ENCODE measurements at regions not wholly inside any gene's neighbourhood (a gene's known extent, or its start where the extent isn't known, plus 50 kb on each side); places are given as distances from the start of the nearest gene placed in this dataset.

DNA sequence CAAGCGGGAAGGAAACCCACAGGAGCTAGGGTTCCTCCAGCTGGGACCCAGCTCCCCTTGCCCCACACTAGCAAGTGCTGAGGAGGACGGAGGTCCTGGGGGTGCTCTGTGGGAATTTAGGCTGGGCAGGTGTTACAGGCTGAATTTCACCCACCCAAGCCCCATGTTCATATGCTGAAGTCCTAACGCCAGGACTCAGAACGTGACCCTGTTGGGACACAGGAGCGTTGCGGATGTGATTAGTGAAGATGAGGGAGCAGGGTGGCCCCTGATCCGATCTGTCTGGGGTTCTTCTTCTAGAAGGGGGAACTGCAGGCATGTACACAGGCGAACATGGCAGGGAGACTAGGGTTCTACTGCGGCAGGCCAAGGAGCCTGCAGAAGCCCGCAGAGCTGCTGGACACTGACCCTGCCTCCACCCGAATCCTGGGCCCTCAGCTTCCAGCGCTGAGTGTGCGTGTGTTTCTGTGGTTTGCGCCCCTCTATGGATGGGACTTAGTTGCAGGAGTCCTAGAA, 103.4 kb upstream of the FGF3 start:
- intact Hi-C loops (cut with micrococcal nuclease; ENCODE audit: unreplicated experiment): no loop called here

DNA sequence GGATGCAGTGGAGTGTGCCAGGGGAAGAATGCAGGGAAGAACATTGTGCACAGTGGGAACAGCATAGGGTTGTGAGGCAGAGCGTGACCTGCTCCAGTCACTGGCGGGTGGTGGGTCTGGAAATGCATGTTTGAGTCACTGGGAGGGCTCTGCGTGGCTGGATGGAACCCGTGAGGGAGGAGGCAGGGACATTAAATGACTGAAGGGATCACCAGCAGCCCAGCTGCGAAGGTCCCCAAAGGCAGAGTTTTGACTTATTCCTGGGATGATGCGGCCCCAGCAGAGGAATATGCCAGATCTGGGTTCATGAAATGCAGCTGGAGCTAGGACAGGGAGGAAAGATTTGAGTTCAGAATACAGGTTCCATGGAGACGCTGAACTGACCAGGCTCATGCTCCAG, 104.0 kb upstream of the FGF3 start:
- ChIA-PET CTCF (no interaction called here), POLR2A (no interaction called here)
- no peaks in the 10 kb centered on the region for H3K36me3 ChIP-seq (ENCODE audit: control insufficient read depth, insufficient read depth, low read length)
- H3K9me3 ChIP-seq (ENCODE audit: control insufficient read depth, insufficient read depth, low read depth, low read length): no peaks in the 10 kb centered on the region
- no peak overlapping the region for H3K4me3 ChIP-seq (ENCODE audit: low read depth in 2 of 2, low read length in 2 of 2)
- TF ChIP-seq, protein P1, sequence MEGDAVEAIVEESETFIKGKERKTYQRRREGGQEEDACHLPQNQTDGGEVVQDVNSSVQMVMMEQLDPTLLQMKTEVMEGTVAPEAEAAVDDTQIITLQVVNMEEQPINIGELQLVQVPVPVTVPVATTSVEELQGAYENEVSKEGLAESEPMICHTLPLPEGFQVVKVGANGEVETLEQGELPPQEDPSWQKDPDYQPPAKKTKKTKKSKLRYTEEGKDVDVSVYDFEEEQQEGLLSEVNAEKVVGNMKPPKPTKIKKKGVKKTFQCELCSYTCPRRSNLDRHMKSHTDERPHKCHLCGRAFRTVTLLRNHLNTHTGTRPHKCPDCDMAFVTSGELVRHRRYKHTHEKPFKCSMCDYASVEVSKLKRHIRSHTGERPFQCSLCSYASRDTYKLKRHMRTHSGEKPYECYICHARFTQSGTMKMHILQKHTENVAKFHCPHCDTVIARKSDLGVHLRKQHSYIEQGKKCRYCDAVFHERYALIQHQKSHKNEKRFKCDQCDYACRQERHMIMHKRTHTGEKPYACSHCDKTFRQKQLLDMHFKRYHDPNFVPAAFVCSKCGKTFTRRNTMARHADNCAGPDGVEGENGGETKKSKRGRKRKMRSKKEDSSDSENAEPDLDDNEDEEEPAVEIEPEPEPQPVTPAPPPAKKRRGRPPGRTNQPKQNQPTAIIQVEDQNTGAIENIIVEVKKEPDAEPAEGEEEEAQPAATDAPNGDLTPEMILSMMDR (IDR thresholded peaks at IDR 0.05): no peak
- TF ChIP-seq POLR2AphosphoS5 (IDR thresholded peaks at IDR 0.05; ENCODE audit: low read depth, low read length) (no peak), SIN3A (IDR thresholded peaks at IDR 0.05; ENCODE audit: borderline replicate concordance, insufficient read depth, low read depth, low read length) (no peak), TCF7L2 (IDR thresholded peaks at IDR 0.05; ENCODE audit: low read depth, low read length) (no peak)
- TF ChIP-seq, protein P2, sequence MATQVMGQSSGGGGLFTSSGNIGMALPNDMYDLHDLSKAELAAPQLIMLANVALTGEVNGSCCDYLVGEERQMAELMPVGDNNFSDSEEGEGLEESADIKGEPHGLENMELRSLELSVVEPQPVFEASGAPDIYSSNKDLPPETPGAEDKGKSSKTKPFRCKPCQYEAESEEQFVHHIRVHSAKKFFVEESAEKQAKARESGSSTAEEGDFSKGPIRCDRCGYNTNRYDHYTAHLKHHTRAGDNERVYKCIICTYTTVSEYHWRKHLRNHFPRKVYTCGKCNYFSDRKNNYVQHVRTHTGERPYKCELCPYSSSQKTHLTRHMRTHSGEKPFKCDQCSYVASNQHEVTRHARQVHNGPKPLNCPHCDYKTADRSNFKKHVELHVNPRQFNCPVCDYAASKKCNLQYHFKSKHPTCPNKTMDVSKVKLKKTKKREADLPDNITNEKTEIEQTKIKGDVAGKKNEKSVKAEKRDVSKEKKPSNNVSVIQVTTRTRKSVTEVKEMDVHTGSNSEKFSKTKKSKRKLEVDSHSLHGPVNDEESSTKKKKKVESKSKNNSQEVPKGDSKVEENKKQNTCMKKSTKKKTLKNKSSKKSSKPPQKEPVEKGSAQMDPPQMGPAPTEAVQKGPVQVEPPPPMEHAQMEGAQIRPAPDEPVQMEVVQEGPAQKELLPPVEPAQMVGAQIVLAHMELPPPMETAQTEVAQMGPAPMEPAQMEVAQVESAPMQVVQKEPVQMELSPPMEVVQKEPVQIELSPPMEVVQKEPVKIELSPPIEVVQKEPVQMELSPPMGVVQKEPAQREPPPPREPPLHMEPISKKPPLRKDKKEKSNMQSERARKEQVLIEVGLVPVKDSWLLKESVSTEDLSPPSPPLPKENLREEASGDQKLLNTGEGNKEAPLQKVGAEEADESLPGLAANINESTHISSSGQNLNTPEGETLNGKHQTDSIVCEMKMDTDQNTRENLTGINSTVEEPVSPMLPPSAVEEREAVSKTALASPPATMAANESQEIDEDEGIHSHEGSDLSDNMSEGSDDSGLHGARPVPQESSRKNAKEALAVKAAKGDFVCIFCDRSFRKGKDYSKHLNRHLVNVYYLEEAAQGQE (IDR thresholded peaks at IDR 0.05; ENCODE audit: insufficient read depth in 1 of 2, low read depth in 2 of 2, low read length in 1 of 2): no peak
- peaks cover 9% of the 10 kb centered on the region; the same call in 1 of the 2 replicates for H3K4me1 ChIP-seq (ENCODE audit: control insufficient read depth, insufficient read depth, low read length)
- H3K27me3 ChIP-seq (ENCODE audit: control insufficient read depth, insufficient read depth, low read length): no peaks in the 10 kb centered on the region
- no peak overlapping the region for H3K27ac ChIP-seq (ENCODE audit: low read length)
- intact Hi-C loops (cut with micrococcal nuclease; ENCODE audit: unreplicated experiment) (no loop called here), in situ Hi-C loops (cut with HindIII; ENCODE audit: low pct_unique_long_range_greater_than_20kb, low sequenced_read_pairs) (no loop called here)
- DNase-seq (ENCODE audit: low read depth, low spot score): no peak
- no peak for ATAC-seq
- no TSS peak for BruUV-seq (replicated peaks)

More for the DNA sequence above, 103.4 kb upstream of the FGF3 start:
- no peaks in the 10 kb centered on the region for H3K9me3 ChIP-seq (ENCODE audit: control insufficient read depth, insufficient read depth, low read depth, low read length)
- ATAC-seq: no peak
- H3K27me3 ChIP-seq (ENCODE audit: control insufficient read depth, insufficient read depth, low read length): no peaks in the 10 kb centered on the region
- no peaks in the 10 kb centered on the region for H3K36me3 ChIP-seq (ENCODE audit: control insufficient read depth, insufficient read depth, low read length)
- H3K4me3 ChIP-seq (ENCODE audit: low read depth in 2 of 2, low read length in 2 of 2): no peak overlapping the region
- TF ChIP-seq TCF7L2 (IDR thresholded peaks at IDR 0.05; ENCODE audit: low read depth, low read length): no peak
- no TSS peak for BruUV-seq (replicated peaks)
- no peak for DNase-seq (ENCODE audit: low read depth, low spot score)
- in situ Hi-C loops (cut with HindIII; ENCODE audit: low pct_unique_long_range_greater_than_20kb, low sequenced_read_pairs): no loop called here
- no peak overlapping the region for H3K27ac ChIP-seq (ENCODE audit: low read length)
- CTCF ChIA-PET: no interaction called here
- peaks cover 9% of the 10 kb centered on the region; the same call in 1 of the 2 replicates for H3K4me1 ChIP-seq (ENCODE audit: control insufficient read depth, insufficient read depth, low read length)
- POLR2A ChIA-PET: no interaction called here

DNA sequence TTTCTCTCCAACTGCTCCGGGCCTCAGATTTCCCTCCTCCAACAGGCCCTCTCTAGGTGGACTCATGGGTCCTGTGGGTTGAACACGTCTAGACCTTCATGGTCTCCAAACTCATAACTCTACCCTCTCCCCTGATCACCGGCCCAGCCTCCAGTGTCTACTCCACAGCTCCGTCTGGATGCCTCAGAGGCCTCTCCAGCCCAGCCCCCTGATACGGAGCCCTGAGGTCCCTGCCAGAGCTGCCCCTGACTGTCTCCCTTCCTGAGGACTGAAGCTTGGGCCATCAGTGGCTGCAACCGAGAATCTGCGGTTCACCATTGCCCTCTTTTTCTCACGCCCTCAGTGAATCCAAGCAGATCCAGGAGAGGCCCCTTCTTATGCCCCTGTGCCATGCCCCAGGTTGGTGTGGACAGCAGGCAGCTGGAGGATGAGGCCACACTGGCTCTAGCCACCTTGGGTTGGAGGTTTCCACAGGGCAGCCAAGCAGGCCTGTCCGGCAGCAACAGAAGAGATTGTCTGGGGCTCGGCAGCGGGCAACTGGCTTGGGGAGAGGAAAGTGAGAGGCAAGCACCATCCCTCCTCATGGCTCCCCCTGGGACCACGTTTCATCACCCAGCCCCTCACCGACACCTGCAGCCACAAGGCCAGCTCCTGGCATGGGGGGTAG, 104.6 kb upstream of the FGF3 start:
- H3K9me3 ChIP-seq (ENCODE audit: control insufficient read depth, insufficient read depth, low read depth, low read length): no peaks in the 10 kb centered on the region
- H3K4me1 ChIP-seq (ENCODE audit: control insufficient read depth, insufficient read depth, low read length): peaks cover 4% of the 10 kb centered on the region; the same call in 1 of the 2 replicates
- TF ChIP-seq POLR2AphosphoS5 (IDR thresholded peaks at IDR 0.05; ENCODE audit: low read depth, low read length): no peak
- no peak for TF ChIP-seq SIN3A (IDR thresholded peaks at IDR 0.05; ENCODE audit: borderline replicate concordance, insufficient read depth, low read depth, low read length)
- TF ChIP-seq, protein P2 (IDR thresholded peaks at IDR 0.05; ENCODE audit: insufficient read depth in 1 of 2, low read depth in 2 of 2, low read length in 1 of 2): no peak
- TF ChIP-seq TCF7L2 (IDR thresholded peaks at IDR 0.05; ENCODE audit: low read depth, low read length): no peak
- TF ChIP-seq, protein P1 (IDR thresholded peaks at IDR 0.05): no peak
- no peak overlapping the region for H3K27ac ChIP-seq (ENCODE audit: low read length)
- in situ Hi-C loops (cut with HindIII; ENCODE audit: low pct_unique_long_range_greater_than_20kb, low sequenced_read_pairs) (no loop called here), intact Hi-C loops (cut with micrococcal nuclease; ENCODE audit: unreplicated experiment) (no loop called here)
- H3K36me3 ChIP-seq (ENCODE audit: control insufficient read depth, insufficient read depth, low read length): no peaks in the 10 kb centered on the region
- CTCF ChIA-PET: no interaction called here
- ATAC-seq (no peak), DNase-seq (ENCODE audit: low read depth, low spot score) (no peak)
- no peaks in the 10 kb centered on the region for H3K27me3 ChIP-seq (ENCODE audit: control insufficient read depth, insufficient read depth, low read length)
- POLR2A ChIA-PET: no interaction called here
- BruUV-seq (replicated peaks): no TSS peak
- H3K4me3 ChIP-seq (ENCODE audit: low read depth in 2 of 2, low read length in 2 of 2): no peak overlapping the region

Data from Panc1 (cell line).